Gastrocnemius medialis (tissue), 4 donors: ENCODE measurements at regions not wholly inside any gene's neighbourhood (a gene's known extent, or its start where the extent isn't known, plus 50 kb on each side); places are given as distances from the start of the nearest gene placed in this dataset.

Experiments used
- ATAC-seq, 2 donors: fragments of 150-250 bp; one replicate each; pipeline ENCODE4 v1.9.1; 2016
- DNase-seq, 2 donors: peaks; one replicate each; pipeline ENCODE4 v3.0.0-alpha.2; 2019
- H3K27ac ChIP-seq, 4 donors: fragments of 200-600 bp; sonication (generic); 1 replicate in 1 of 4; 2 replicates in 3 of 4; pipeline ENCODE4 v1.5.1; 2016 to 2018; ENCODE audit warnings: mild to moderate bottlenecking in 2 of 4, moderate library complexity in 1 of 4
- H3K27me3 ChIP-seq, 3 donors: fragments of 200-600 bp; sonication (generic) in 2 of 3; 1 replicate in 1 of 3; 2 replicates in 2 of 3; pipeline versions ENCODE4 v1.5.1 to v1.6.0; 2016 to 2019; ENCODE audit warnings: mild to moderate bottlenecking in 1 of 3, moderate library complexity in 1 of 3
- H3K36me3 ChIP-seq, 2 donors: fragments of 200-600 bp; sonication (generic) in 1 of 2; one replicate each; pipeline ENCODE4 v1.5.1; 2017 to 2018
- H3K4me1 ChIP-seq, 2 donors: fragments of 200-600 bp; sonication (generic) in 1 of 2; one replicate each; pipeline ENCODE4 v1.5.1; 2016 to 2017; ENCODE audit warnings: mild to moderate bottlenecking in 2 of 2
- H3K4me3 ChIP-seq, 4 donors: fragments of 200-600 bp; sonication (generic) in 3 of 4; 1 replicate in 1 of 4; 2 replicates in 3 of 4; pipeline ENCODE4 v1.5.1; 2016 to 2019; ENCODE audit warnings: mild to moderate bottlenecking in 2 of 4
- H3K9me3 ChIP-seq, 3 donors: fragments of 200-600 bp; sonication (generic) in 2 of 3; 1 replicate in 1 of 3; 2 replicates in 2 of 3; pipeline ENCODE4 v1.5.1; 2016 to 2019
- CTCF ChIP-seq, 5 experiments: fragments of 450-650 bp in 3 of 5; fragments of 200-600 bp in 2 of 5; sonication (generic) in 2 of 5; IDR thresholded peaks in 4 of 5; conservative IDR thresholded peaks in 1 of 5; 1 replicate in 4 of 5; 2 replicates in 1 of 5; pipeline ENCODE4 v1.5.1; 2016 to 2019; ENCODE audit warnings: antibody characterized with exemption in 5 of 5, mild to moderate bottlenecking in 3 of 5, moderate library complexity in 3 of 5
- POLR2A ChIP-seq, 2 donors: fragments of 450-650 bp; IDR thresholded peaks; one replicate each; pipeline ENCODE4 v1.6.1; 2017; ENCODE audit warnings: antibody characterized with exemption in 2 of 2, mild to moderate bottlenecking in 2 of 2, moderate library complexity in 2 of 2
- in situ Hi-C, 4 donors: fragments of 200-750 bp; cut with MboI; loops; one replicate each; pipeline versions ENCODE4 v1.15.0 to v1.8.0; 2017; ENCODE audit warnings: low sequenced_read_pairs in 4 of 4
- intact Hi-C: fragments of 100-400 bp; cut with DNase I; formaldehyde crosslinking; loops from one replicate; pipeline ENCODE4 v1.15.1; 2023; ENCODE audit warnings: low total_unique reads

- Histone ChIP-seq H3K27ac (no peak overlapping the region), H3K4me1 (no peaks in the 10 kb centered on the region), H3K27me3 (no peaks in the 10 kb centered on the region), H3K36me3 (no peaks in the 10 kb centered on the region), H3K4me3 (no peak overlapping the region), H3K9me3 (no peaks in the 10 kb centered on the region)
- DNase-seq (no peak), ATAC-seq (no peak)
- TF ChIP-seq CTCF (IDR thresholded peaks at IDR 0.05 in 4 of 5, conservative IDR thresholded peaks at IDR 0.05 in 1 of 5) (no peak), POLR2A (IDR thresholded peaks at IDR 0.05) (no peak)
- intact Hi-C loops (no loop called here), in situ Hi-C loops (no loop called here)
Measured at GRCh38 chr7:84941936-84942335, 244.9 kb downstream of the SEMA3D start.

DNA sequence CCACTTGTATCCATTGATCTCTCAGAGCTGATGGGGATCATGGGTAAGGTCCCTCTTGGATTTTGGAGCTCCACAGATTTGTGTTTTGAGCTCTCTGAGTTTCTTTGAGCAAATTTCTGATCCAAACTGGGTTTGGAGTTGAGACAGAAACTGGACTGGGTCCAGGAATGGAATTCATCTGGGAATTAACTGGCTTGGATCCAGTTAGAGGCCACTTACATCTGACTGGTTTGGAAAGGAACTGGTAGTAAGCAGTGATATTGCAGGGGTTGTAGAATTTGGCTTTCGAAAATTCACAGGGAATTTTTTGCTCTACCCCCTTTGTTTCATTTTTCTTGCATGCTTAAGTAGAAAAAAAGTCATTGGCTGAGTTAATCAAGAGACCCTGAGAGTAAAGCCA is 245.6 kb downstream of the SEMA3D start:
- TF ChIP-seq CTCF (IDR thresholded peaks at IDR 0.05 in 4 of 5, conservative IDR thresholded peaks at IDR 0.05 in 1 of 5): no peak
- TF ChIP-seq POLR2A (IDR thresholded peaks at IDR 0.05): no peak
- in situ Hi-C loops (no loop called here), intact Hi-C loops (no loop called here)
- no peak for ATAC-seq
- Histone ChIP-seq H3K4me1 (no peaks in the 10 kb centered on the region), H3K9me3 (no peaks in the 10 kb centered on the region), H3K27ac (no peak overlapping the region), H3K4me3 (no peak overlapping the region), H3K36me3 (no peaks in the 10 kb centered on the region), H3K27me3 (no peaks in the 10 kb centered on the region)
- DNase-seq: no peak

DNA sequence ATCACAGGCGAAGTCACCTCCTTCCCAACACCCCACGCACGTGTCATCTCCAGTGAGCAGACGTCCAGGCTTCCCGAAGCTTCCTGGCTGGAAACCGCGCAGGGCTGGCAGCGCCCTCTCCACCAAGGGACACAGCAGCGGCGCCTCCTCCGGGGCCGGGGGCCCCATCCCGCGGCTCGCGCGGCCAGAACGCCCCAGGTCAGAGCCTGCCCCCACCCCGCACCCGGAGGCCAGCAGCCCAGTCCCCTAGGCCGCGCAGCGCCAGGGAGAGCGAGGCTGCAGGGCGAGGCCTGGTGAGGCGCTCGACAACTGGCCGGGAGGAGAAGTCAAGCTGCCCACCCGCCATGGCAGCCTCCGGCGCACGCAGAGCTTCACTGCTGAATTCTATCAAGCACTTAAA is 247.0 kb downstream of the SEMA3D start:
- Histone ChIP-seq H3K4me3 (no peak overlapping the region), H3K4me1 (no peaks in the 10 kb centered on the region), H3K9me3 (no peaks in the 10 kb centered on the region), H3K27ac (no peak overlapping the region), H3K27me3 (no peaks in the 10 kb centered on the region), H3K36me3 (no peaks in the 10 kb centered on the region)
- no peak for DNase-seq
- no peak for ATAC-seq
- TF ChIP-seq POLR2A (IDR thresholded peaks at IDR 0.05): no peak
- no peak for TF ChIP-seq CTCF (IDR thresholded peaks at IDR 0.05 in 4 of 5, conservative IDR thresholded peaks at IDR 0.05 in 1 of 5)
- intact Hi-C loops: no loop called here
- in situ Hi-C loops: no loop called here

GRCh38 chr7:84939442-84939841 is 247.4 kb downstream of the SEMA3D start:
- no peaks in the 10 kb centered on the region for H3K27me3 ChIP-seq
- DNase-seq (no peak), ATAC-seq (no peak)
- TF ChIP-seq CTCF (IDR thresholded peaks at IDR 0.05 in 4 of 5, conservative IDR thresholded peaks at IDR 0.05 in 1 of 5): no peak
- TF ChIP-seq POLR2A (IDR thresholded peaks at IDR 0.05): no peak
- H3K4me3 ChIP-seq: no peak overlapping the region
- no peaks in the 10 kb centered on the region for H3K36me3 ChIP-seq
- no peaks in the 10 kb centered on the region for H3K4me1 ChIP-seq
- no peak overlapping the region for H3K27ac ChIP-seq
- in situ Hi-C loops (no loop called here), intact Hi-C loops (no loop called here)
- no peaks in the 10 kb centered on the region for H3K9me3 ChIP-seq

DNA sequence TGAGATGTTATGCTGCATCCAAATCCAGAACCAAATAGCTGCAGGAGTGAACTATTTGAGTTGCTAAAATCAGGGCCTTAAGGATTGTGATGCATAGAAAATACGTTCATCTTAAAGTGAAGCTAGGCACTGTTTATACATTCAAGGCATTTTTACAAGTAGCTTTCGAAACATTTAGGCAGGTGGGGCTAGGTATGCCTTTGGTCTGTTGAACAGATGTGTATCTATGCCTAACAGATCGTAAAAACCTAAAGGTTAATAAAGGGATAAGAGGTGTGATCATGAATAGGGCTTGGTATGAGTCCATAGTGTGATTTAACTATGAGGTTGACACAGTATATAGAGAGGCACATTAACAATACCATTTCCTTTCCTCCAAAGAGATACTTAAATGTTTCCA is 262.5 kb downstream of the SEMA3D start:
- DNase-seq: no peak
- H3K27me3 ChIP-seq: no peaks in the 10 kb centered on the region
- intact Hi-C loops (no loop called here), in situ Hi-C loops (no loop called here)
- no peaks in the 10 kb centered on the region for H3K9me3 ChIP-seq
- no peaks in the 10 kb centered on the region for H3K36me3 ChIP-seq
- H3K27ac ChIP-seq: no peak overlapping the region
- no peak for ATAC-seq
- TF ChIP-seq POLR2A (IDR thresholded peaks at IDR 0.05): no peak
- TF ChIP-seq CTCF (IDR thresholded peaks at IDR 0.05 in 4 of 5, conservative IDR thresholded peaks at IDR 0.05 in 1 of 5): no peak
- H3K4me3 ChIP-seq: no peak overlapping the region
- peaks cover 12 to 13% of the 10 kb centered on the region in 2 donors for H3K4me1 ChIP-seq
